ENCODE measurements at regions not wholly inside any gene's neighbourhood (a gene's known extent, or its start where the extent isn't known, plus 50 kb on each side); places are given as distances from the start of the nearest gene placed in this dataset.

- Histone ChIP-seq H3K4me3 (ENCODE audit: low read length in 2 of 2) (no peak overlapping the region), H4K8ac (ENCODE audit: low read depth, low read length) (no peak overlapping the region), H3K9me3 (replicated peaks in 1 of 2; ENCODE audit: control insufficient read depth in 2 of 2, insufficient read depth in 1 of 2, low read depth in 1 of 2, low read length in 2 of 2) (peaks cover 0 to 5% of the 10 kb centered on the region in 2 donors), H3K27ac (replicated peaks; ENCODE audit: low read length) (no peak overlapping the region), H3K4me2 (ENCODE audit: insufficient read depth, low read length, poor library complexity, severe bottlenecking) (no peak overlapping the region), H3K18ac (ENCODE audit: low read length) (no peak overlapping the region), H3K36me3 (replicated peaks in 1 of 2; ENCODE audit: control insufficient read depth in 2 of 2, insufficient read depth in 2 of 2, low read length in 2 of 2) (no peaks in the 10 kb centered on the region), H3K9ac (ENCODE audit: low read depth, low read length, poor library complexity) (no peak overlapping the region), H2AK5ac (ENCODE audit: low read depth, low read length) (no peak overlapping the region), H4K91ac (ENCODE audit: low read depth, low read length, poor library complexity) (no peak overlapping the region), H3K4me1 (ENCODE audit: control insufficient read depth in 2 of 2, insufficient read depth in 1 of 2, low read depth in 1 of 2, low read length in 2 of 2) (peaks cover 2 to 3% of the 10 kb centered on the region in 2 donors), H3K27me3 (ENCODE audit: control insufficient read depth in 3 of 3, insufficient read depth in 3 of 3, low read depth in 1 of 3, low read length in 3 of 3) (no peaks in the 10 kb centered on the region), H2BK120ac (ENCODE audit: low read depth, low read length) (no peak overlapping the region), H3K23ac (ENCODE audit: low read depth, low read length, poor library complexity) (no peak overlapping the region), H2BK5ac (ENCODE audit: low read length) (no peak overlapping the region), H2AFZ (ENCODE audit: low read length) (no peak overlapping the region), H2BK15ac (ENCODE audit: low read length) (no peak overlapping the region), H2BK12ac (ENCODE audit: low read length) (no peak overlapping the region), H3K14ac (ENCODE audit: low read length) (no peak overlapping the region), H3K79me1 (ENCODE audit: low read depth, low read length) (no peaks in the 10 kb centered on the region), H3K4ac (ENCODE audit: low read length) (no peak overlapping the region)
- DNase-seq (ENCODE audit: low spot score): no peak
- whole genome bisulfite sequencing, 2 donors (ENCODE audit: extremely low coverage in 2 of 2, insufficient read length in 2 of 2, insufficient replicate concordance in 1 of 2): no CpG with 5 or more reads among the region's 2 CpGs
These were observed 519.9 kb upstream of the SPRY2 start for GRCh38 chr13:80860845-80861244.

GRCh38 chr13:80858131-80858530 lies 517.2 kb upstream of the SPRY2 start:
- Histone ChIP-seq H3K36me3 (replicated peaks in 1 of 2; ENCODE audit: control insufficient read depth in 2 of 2, insufficient read depth in 2 of 2, low read length in 2 of 2) (no peaks in the 10 kb centered on the region), H3K4me3 (ENCODE audit: low read length in 2 of 2) (no peak overlapping the region), H3K27ac (replicated peaks; ENCODE audit: low read length) (peak overlapping the region; percentile 2), H3K4me2 (ENCODE audit: insufficient read depth, low read length, poor library complexity, severe bottlenecking) (no peak overlapping the region), H3K79me1 (ENCODE audit: low read depth, low read length) (no peaks in the 10 kb centered on the region), H3K23ac (ENCODE audit: low read depth, low read length, poor library complexity) (no peak overlapping the region), H2BK120ac (ENCODE audit: low read depth, low read length) (no peak overlapping the region), H2AFZ (ENCODE audit: low read length) (no peak overlapping the region), H3K14ac (ENCODE audit: low read length) (no peak overlapping the region), H3K9ac (ENCODE audit: low read depth, low read length, poor library complexity) (no peak overlapping the region), H2BK12ac (ENCODE audit: low read length) (no peak overlapping the region), H3K27me3 (ENCODE audit: control insufficient read depth in 3 of 3, insufficient read depth in 3 of 3, low read depth in 1 of 3, low read length in 3 of 3) (no peaks in the 10 kb centered on the region), H4K8ac (ENCODE audit: low read depth, low read length) (no peak overlapping the region), H3K9me3 (replicated peaks in 1 of 2; ENCODE audit: control insufficient read depth in 2 of 2, insufficient read depth in 1 of 2, low read depth in 1 of 2, low read length in 2 of 2) (no peaks in the 10 kb centered on the region), H3K4ac (ENCODE audit: low read length) (no peak overlapping the region), H3K4me1 (ENCODE audit: control insufficient read depth in 2 of 2, insufficient read depth in 1 of 2, low read depth in 1 of 2, low read length in 2 of 2) (peaks cover 2 to 3% of the 10 kb centered on the region in 2 donors), H4K91ac (ENCODE audit: low read depth, low read length, poor library complexity) (no peak overlapping the region), H2AK5ac (ENCODE audit: low read depth, low read length) (no peak overlapping the region), H3K18ac (ENCODE audit: low read length) (no peak overlapping the region), H2BK15ac (ENCODE audit: low read length) (no peak overlapping the region), H2BK5ac (ENCODE audit: low read length) (no peak overlapping the region)
- no CpG with 5 or more reads among the region's 2 CpGs for WGBS, 2 donors (ENCODE audit: extremely low coverage in 2 of 2, insufficient read length in 2 of 2, insufficient replicate concordance in 1 of 2)
- DNase-seq (ENCODE audit: low spot score): no peak

GRCh38 chr13:80857321-80857720 lies 516.4 kb upstream of the SPRY2 start:
- H3K9ac ChIP-seq (ENCODE audit: low read depth, low read length, poor library complexity): no peak overlapping the region
- no peak overlapping the region for H4K91ac ChIP-seq (ENCODE audit: low read depth, low read length, poor library complexity)
- no peak overlapping the region for H3K4ac ChIP-seq (ENCODE audit: low read length)
- no peak overlapping the region for H3K23ac ChIP-seq (ENCODE audit: low read depth, low read length, poor library complexity)
- H3K4me1 ChIP-seq (ENCODE audit: control insufficient read depth in 2 of 2, insufficient read depth in 1 of 2, low read depth in 1 of 2, low read length in 2 of 2): peaks cover 2 to 3% of the 10 kb centered on the region in 2 donors
- no peaks in the 10 kb centered on the region for H3K9me3 ChIP-seq (replicated peaks in 1 of 2; ENCODE audit: control insufficient read depth in 2 of 2, insufficient read depth in 1 of 2, low read depth in 1 of 2, low read length in 2 of 2)
- no peak for DNase-seq (ENCODE audit: low spot score)
- no peak overlapping the region for H3K18ac ChIP-seq (ENCODE audit: low read length)
- no peak overlapping the region for H3K14ac ChIP-seq (ENCODE audit: low read length)
- H3K4me3 ChIP-seq (ENCODE audit: low read length in 2 of 2): no peak overlapping the region
- no peak overlapping the region for H2BK120ac ChIP-seq (ENCODE audit: low read depth, low read length)
- no peak overlapping the region for H4K8ac ChIP-seq (ENCODE audit: low read depth, low read length)
- no peak overlapping the region for H2BK15ac ChIP-seq (ENCODE audit: low read length)
- no peak overlapping the region for H3K27ac ChIP-seq (replicated peaks; ENCODE audit: low read length)
- no peaks in the 10 kb centered on the region for H3K27me3 ChIP-seq (ENCODE audit: control insufficient read depth in 3 of 3, insufficient read depth in 3 of 3, low read depth in 1 of 3, low read length in 3 of 3)
- no peak overlapping the region for H2BK5ac ChIP-seq (ENCODE audit: low read length)
- no peak overlapping the region for H3K4me2 ChIP-seq (ENCODE audit: insufficient read depth, low read length, poor library complexity, severe bottlenecking)
- H2AK5ac ChIP-seq (ENCODE audit: low read depth, low read length): no peak overlapping the region
- H3K79me1 ChIP-seq (ENCODE audit: low read depth, low read length): no peaks in the 10 kb centered on the region
- H2AFZ ChIP-seq (ENCODE audit: low read length): no peak overlapping the region
- H3K36me3 ChIP-seq (replicated peaks in 1 of 2; ENCODE audit: control insufficient read depth in 2 of 2, insufficient read depth in 2 of 2, low read length in 2 of 2): no peaks in the 10 kb centered on the region
- H2BK12ac ChIP-seq (ENCODE audit: low read length): no peak overlapping the region

- DNase-seq (ENCODE audit: low spot score): no peak
- no CpG with 5 or more reads among the region's 2 CpGs for WGBS, 2 donors (ENCODE audit: extremely low coverage in 2 of 2, insufficient read length in 2 of 2, insufficient replicate concordance in 1 of 2)
These were observed 509.8 kb upstream of the SPRY2 start for GRCh38 chr13:80850771-80851170.

More at GRCh38 chr13:80850771-80851170, 509.8 kb upstream of the SPRY2 start:
- no peaks in the 10 kb centered on the region for H3K36me3 ChIP-seq (replicated peaks in 1 of 2; ENCODE audit: control insufficient read depth in 2 of 2, insufficient read depth in 2 of 2, low read length in 2 of 2)
- no peak overlapping the region for H3K18ac ChIP-seq (ENCODE audit: low read length)
- H2BK120ac ChIP-seq (ENCODE audit: low read depth, low read length): no peak overlapping the region
- no peak overlapping the region for H3K14ac ChIP-seq (ENCODE audit: low read length)
- no peaks in the 10 kb centered on the region for H3K79me1 ChIP-seq (ENCODE audit: low read depth, low read length)
- no peak overlapping the region for H2BK12ac ChIP-seq (ENCODE audit: low read length)
- H3K4me3 ChIP-seq (ENCODE audit: low read length in 2 of 2): no peak overlapping the region
- no peak overlapping the region for H4K8ac ChIP-seq (ENCODE audit: low read depth, low read length)
- no peak overlapping the region for H3K27ac ChIP-seq (replicated peaks; ENCODE audit: low read length)
- H4K91ac ChIP-seq (ENCODE audit: low read depth, low read length, poor library complexity): no peak overlapping the region
- H3K9me3 ChIP-seq (replicated peaks in 1 of 2; ENCODE audit: control insufficient read depth in 2 of 2, insufficient read depth in 1 of 2, low read depth in 1 of 2, low read length in 2 of 2): peaks cover 0 to 7% of the 10 kb centered on the region in 2 donors
- no peak overlapping the region for H2BK5ac ChIP-seq (ENCODE audit: low read length)
- no peaks in the 10 kb centered on the region for H3K27me3 ChIP-seq (ENCODE audit: control insufficient read depth in 3 of 3, insufficient read depth in 3 of 3, low read depth in 1 of 3, low read length in 3 of 3)
- H3K9ac ChIP-seq (ENCODE audit: low read depth, low read length, poor library complexity): no peak overlapping the region
- H3K4me1 ChIP-seq (ENCODE audit: control insufficient read depth in 2 of 2, insufficient read depth in 1 of 2, low read depth in 1 of 2, low read length in 2 of 2): no peaks in the 10 kb centered on the region
- H2AFZ ChIP-seq (ENCODE audit: low read length): no peak overlapping the region
- H3K4me2 ChIP-seq (ENCODE audit: insufficient read depth, low read length, poor library complexity, severe bottlenecking): no peak overlapping the region
- no peak overlapping the region for H3K23ac ChIP-seq (ENCODE audit: low read depth, low read length, poor library complexity)
- no peak overlapping the region for H2AK5ac ChIP-seq (ENCODE audit: low read depth, low read length)
- no peak overlapping the region for H2BK15ac ChIP-seq (ENCODE audit: low read length)
- no peak overlapping the region for H3K4ac ChIP-seq (ENCODE audit: low read length)

Data from neuronal stem cell (in vitro differentiated cells).